LNCaP clone FGC (cell line): ENCODE measurements at regions not wholly inside any gene's neighbourhood (a gene's known extent, or its start where the extent isn't known, plus 50 kb on each side); places are given as distances from the start of the nearest gene placed in this dataset.

Experiments
- DNase-seq: peaks from one replicate; pipeline ENCODE4 v3.0.0-alpha.2; 2011; ENCODE audit warnings: low read depth
- H3K4me3 ChIP-seq: 2 replicates; pipeline ENCODE4 v1.5.1; 2011; ENCODE audit warnings: mild to moderate bottlenecking, low read depth, low read length, control low read depth
- CTCF ChIP-seq: IDR thresholded peaks from 2 replicates; pipeline ENCODE4 v1.5.1; 2012; ENCODE audit warnings: mild to moderate bottlenecking; ENCODE audit not compliant: control insufficient read depth, insufficient read depth; ENCODE audit errors: extremely low read depth

GRCh38 chr3:59408047-59408624 is 358.3 kb upstream of the CFAP20DC start:
- H3K4me3 ChIP-seq, result no peak overlapping the region
- DNase-seq, result no peak
- TF ChIP-seq CTCF, result no peak

GRCh38 chr3:59407425-59407824 is 357.6 kb upstream of the CFAP20DC start:
- DNase-seq, result no peak
- no peak overlapping the region for H3K4me3 ChIP-seq
- no peak for TF ChIP-seq CTCF

- no peak for TF ChIP-seq CTCF
- H3K4me3 ChIP-seq, result no peak overlapping the region
- no peak for DNase-seq
Observed at GRCh38 chr3:59406943-59407342, 357.1 kb upstream of the CFAP20DC start.

- no peak for TF ChIP-seq CTCF
- no peak for DNase-seq
- no peak overlapping the region for H3K4me3 ChIP-seq
Observed at GRCh38 chr3:59404851-59405250, 355.0 kb upstream of the CFAP20DC start.

- no peak for TF ChIP-seq CTCF
- no peak overlapping the region for H3K4me3 ChIP-seq
- DNase-seq, result no peak
Observed at GRCh38 chr3:59404064-59404463, 354.2 kb upstream of the CFAP20DC start.

- no peak for DNase-seq
- no peak overlapping the region for H3K4me3 ChIP-seq
- no peak for TF ChIP-seq CTCF
Observed at GRCh38 chr3:59401924-59402323, 352.1 kb upstream of the CFAP20DC start.

- no peak overlapping the region for H3K4me3 ChIP-seq
- TF ChIP-seq CTCF, result no peak
- DNase-seq, result no peak
Observed at GRCh38 chr3:59392116-59392515, 342.3 kb upstream of the CFAP20DC start.
